ENCODE measurements at regions not wholly inside any gene's neighbourhood (a gene's known extent, or its start where the extent isn't known, plus 50 kb on each side); places are given as distances from the start of the nearest gene placed in this dataset.

GRCh38 chr6:130716466-130716865 is 110.7 kb upstream of the SMLR1 start:
- Histone ChIP-seq H3K9me2 (replicated peaks; ENCODE audit: insufficient read depth, low read length) (no peaks in the 10 kb centered on the region), H2AFZ (ENCODE audit: low read length) (no peak overlapping the region), H4K20me1 (ENCODE audit: insufficient read depth, low read length) (no peaks in the 10 kb centered on the region)

GRCh38 chr6:130717657-130718056 is 109.5 kb upstream of the SMLR1 start:
- no peaks in the 10 kb centered on the region for H3K79me2 ChIP-seq (ENCODE audit: low read length)
- H3K9ac ChIP-seq (ENCODE audit: low read length), result no peak overlapping the region
- H3K27ac ChIP-seq (ENCODE audit: low read length), result no peak overlapping the region
- H3K4me1 ChIP-seq (ENCODE audit: low read length), result no peaks in the 10 kb centered on the region
- H3K27me3 ChIP-seq (replicated peaks; ENCODE audit: insufficient read depth, low read length), result no peaks in the 10 kb centered on the region
- H3F3A ChIP-seq (ENCODE audit: insufficient read depth, low read length), result no peaks in the 10 kb centered on the region
- TF ChIP-seq EZH2phosphoT487 (IDR thresholded peaks at IDR 0.05; ENCODE audit: low read length) (no peak), CTCF (IDR thresholded peaks at IDR 0.05; ENCODE audit: low read length) (no peak), EZH2 (optimal IDR thresholded peaks at IDR 0.05; ENCODE audit: low read depth, low read length) (no peak)
- no peak for DNase-seq
- H3K4me2 ChIP-seq (ENCODE audit: low read depth, low read length), result no peak overlapping the region
- H2AFZ ChIP-seq (ENCODE audit: low read length), result no peak overlapping the region
- H3K4me3 ChIP-seq (ENCODE audit: low read length), result no peak overlapping the region
- no peaks in the 10 kb centered on the region for H3K9me2 ChIP-seq (replicated peaks; ENCODE audit: insufficient read depth, low read length)
- H3K36me3 ChIP-seq (replicated peaks; ENCODE audit: insufficient read depth, low read length), result no peaks in the 10 kb centered on the region
- no peaks in the 10 kb centered on the region for H4K20me1 ChIP-seq (ENCODE audit: insufficient read depth, low read length)
- H3K9me3 ChIP-seq (replicated peaks; ENCODE audit: insufficient read depth, low read length), result no peaks in the 10 kb centered on the region

More at GRCh38 chr6:130716466-130716865, 110.7 kb upstream of the SMLR1 start:
- H3K4me2 ChIP-seq (ENCODE audit: low read depth, low read length), result no peak overlapping the region
- H3K4me3 ChIP-seq (ENCODE audit: low read length), result no peak overlapping the region
- no peaks in the 10 kb centered on the region for H3K9me3 ChIP-seq (replicated peaks; ENCODE audit: insufficient read depth, low read length)
- H3K79me2 ChIP-seq (ENCODE audit: low read length), result no peaks in the 10 kb centered on the region
- H3K4me1 ChIP-seq (ENCODE audit: low read length), result no peaks in the 10 kb centered on the region
- H3K27ac ChIP-seq (ENCODE audit: low read length), result no peak overlapping the region
- no peaks in the 10 kb centered on the region for H3F3A ChIP-seq (ENCODE audit: insufficient read depth, low read length)
- no peak overlapping the region for H3K9ac ChIP-seq (ENCODE audit: low read length)
- DNase-seq, result no peak
- no peaks in the 10 kb centered on the region for H3K36me3 ChIP-seq (replicated peaks; ENCODE audit: insufficient read depth, low read length)
- TF ChIP-seq EZH2 (optimal IDR thresholded peaks at IDR 0.05; ENCODE audit: low read depth, low read length) (no peak), CTCF (IDR thresholded peaks at IDR 0.05; ENCODE audit: low read length) (no peak), EZH2phosphoT487 (IDR thresholded peaks at IDR 0.05; ENCODE audit: low read length) (no peak)
- no peaks in the 10 kb centered on the region for H3K27me3 ChIP-seq (replicated peaks; ENCODE audit: insufficient read depth, low read length)

- H4K20me1 ChIP-seq (ENCODE audit: insufficient read depth, low read length), result no peaks in the 10 kb centered on the region
- no peak overlapping the region for H3K4me2 ChIP-seq (ENCODE audit: low read depth, low read length)
- H3K79me2 ChIP-seq (ENCODE audit: low read length), result no peaks in the 10 kb centered on the region
- H3K9ac ChIP-seq (ENCODE audit: low read length), result no peak overlapping the region
- H3K9me3 ChIP-seq (replicated peaks; ENCODE audit: insufficient read depth, low read length), result no peaks in the 10 kb centered on the region
- DNase-seq, result no peak
- no peak overlapping the region for H3K27ac ChIP-seq (ENCODE audit: low read length)
- no peak overlapping the region for H2AFZ ChIP-seq (ENCODE audit: low read length)
- no peaks in the 10 kb centered on the region for H3K4me1 ChIP-seq (ENCODE audit: low read length)
- no peaks in the 10 kb centered on the region for H3K9me2 ChIP-seq (replicated peaks; ENCODE audit: insufficient read depth, low read length)
- H3K27me3 ChIP-seq (replicated peaks; ENCODE audit: insufficient read depth, low read length), result no peaks in the 10 kb centered on the region
- H3F3A ChIP-seq (ENCODE audit: insufficient read depth, low read length), result no peaks in the 10 kb centered on the region
- H3K36me3 ChIP-seq (replicated peaks; ENCODE audit: insufficient read depth, low read length), result no peaks in the 10 kb centered on the region
- no peak for TF ChIP-seq CTCF (IDR thresholded peaks at IDR 0.05; ENCODE audit: low read length)
- no peak for TF ChIP-seq EZH2phosphoT487 (IDR thresholded peaks at IDR 0.05; ENCODE audit: low read length)
- TF ChIP-seq EZH2 (optimal IDR thresholded peaks at IDR 0.05; ENCODE audit: low read depth, low read length), result no peak
- no peak overlapping the region for H3K4me3 ChIP-seq (ENCODE audit: low read length)
These were observed 107.0 kb upstream of the SMLR1 start for GRCh38 chr6:130720076-130720715.

Data from MM.1S (cell line).